Ascending aorta (tissue), 2 donors: ENCODE measurements at regions not wholly inside any gene's neighbourhood (a gene's known extent, or its start where the extent isn't known, plus 50 kb on each side); places are given as distances from the start of the nearest gene placed in this dataset.

Source experiments
- DNase-seq, 2 donors: peaks; one replicate each; pipeline ENCODE4 v3.0.0-alpha.2; 2019; ENCODE audit warnings: low spot score in 2 of 2
- H3K27ac ChIP-seq, 2 donors: fragments of 200-600 bp; sonication (generic); one replicate each; pipeline ENCODE4 v1.5.1; 2016 to 2017; ENCODE audit warnings: mild to moderate bottlenecking in 1 of 2
- H3K27me3 ChIP-seq: fragments of 200-600 bp; sonication (generic); one replicate; pipeline ENCODE4 v1.5.1; 2017
- H3K36me3 ChIP-seq, 2 donors: fragments of 200-600 bp; sonication (generic); one replicate each; pipeline ENCODE4 v1.5.1; 2016
- H3K4me1 ChIP-seq, 2 donors: fragments of 200-600 bp; sonication (generic); one replicate each; pipeline ENCODE4 v1.5.1; 2016 to 2017; ENCODE audit warnings: mild to moderate bottlenecking in 1 of 2
- H3K4me3 ChIP-seq, 2 donors: fragments of 200-600 bp; sonication (generic); one replicate each; pipeline ENCODE4 v1.5.1; 2016 to 2017; ENCODE audit warnings: mild to moderate bottlenecking in 1 of 2
- H3K9me3 ChIP-seq, 2 donors: fragments of 200-600 bp; sonication (generic); one replicate each; pipeline ENCODE4 v1.5.1; 2016
- CTCF ChIP-seq, 3 experiments: fragments of 200-600 bp in 2 of 3; fragments of 450-650 bp in 1 of 3; sonication (generic) in 2 of 3; IDR thresholded peaks; one replicate each; pipeline ENCODE4 v1.5.1; 2016 to 2019; ENCODE audit warnings: antibody characterized with exemption in 3 of 3, mild to moderate bottlenecking in 1 of 3, moderate library complexity in 1 of 3
- intact Hi-C: fragments of 100-400 bp; cut with DNase I; formaldehyde crosslinking; loops from one replicate; pipeline ENCODE4 v1.15.1; 2023

- intact Hi-C loops, result no loop called here
- Histone ChIP-seq H3K4me1 (no peaks in the 10 kb centered on the region), H3K27ac (no peak overlapping the region), H3K4me3 (no peak overlapping the region), H3K9me3 (no peaks in the 10 kb centered on the region), H3K36me3 (no peaks in the 10 kb centered on the region), H3K27me3 (no peaks in the 10 kb centered on the region)
- no peak for TF ChIP-seq CTCF (IDR thresholded peaks at IDR 0.05)
- no peak for DNase-seq
Measured at GRCh38 chr10:111439034-111439842, 362.4 kb downstream of the ADRA2A start.

- H3K27me3 ChIP-seq, result no peaks in the 10 kb centered on the region
- no peak overlapping the region for H3K27ac ChIP-seq
- no peak for TF ChIP-seq CTCF (IDR thresholded peaks at IDR 0.05)
- H3K4me1 ChIP-seq, result no peaks in the 10 kb centered on the region
- intact Hi-C loops, result no loop called here
- no peak for DNase-seq
- no peaks in the 10 kb centered on the region for H3K9me3 ChIP-seq
- H3K4me3 ChIP-seq, result no peak overlapping the region
- H3K36me3 ChIP-seq, result no peaks in the 10 kb centered on the region
Measured at GRCh38 chr10:111440501-111440900, 363.7 kb downstream of the ADRA2A start.

GRCh38 chr10:111445667-111446066 lies 368.8 kb downstream of the ADRA2A start:
- Histone ChIP-seq H3K4me3 (no peak overlapping the region), H3K27me3 (no peaks in the 10 kb centered on the region), H3K36me3 (no peaks in the 10 kb centered on the region), H3K4me1 (no peaks in the 10 kb centered on the region), H3K9me3 (no peaks in the 10 kb centered on the region), H3K27ac (no peak overlapping the region)
- no peak for TF ChIP-seq CTCF (IDR thresholded peaks at IDR 0.05)
- intact Hi-C loops, result no loop called here
- no peak for DNase-seq

- DNase-seq, result no peak
- no peaks in the 10 kb centered on the region for H3K4me1 ChIP-seq
- no peak for TF ChIP-seq CTCF (IDR thresholded peaks at IDR 0.05)
- H3K27me3 ChIP-seq, result no peaks in the 10 kb centered on the region
- intact Hi-C loops, result no loop called here
- H3K36me3 ChIP-seq, result no peaks in the 10 kb centered on the region
- no peak overlapping the region for H3K27ac ChIP-seq
- no peaks in the 10 kb centered on the region for H3K9me3 ChIP-seq
- H3K4me3 ChIP-seq, result no peak overlapping the region
Measured at GRCh38 chr10:111446966-111447365, 370.1 kb downstream of the ADRA2A start.

- H3K27ac ChIP-seq, result no peak overlapping the region
- H3K4me3 ChIP-seq, result no peak overlapping the region
- H3K27me3 ChIP-seq, result no peaks in the 10 kb centered on the region
- no peaks in the 10 kb centered on the region for H3K4me1 ChIP-seq
- H3K9me3 ChIP-seq, result no peaks in the 10 kb centered on the region
- no peak for TF ChIP-seq CTCF (IDR thresholded peaks at IDR 0.05)
- DNase-seq, result no peak
- intact Hi-C loops, result no loop called here
- H3K36me3 ChIP-seq, result no peaks in the 10 kb centered on the region
Measured at GRCh38 chr10:111452153-111452552, 375.3 kb downstream of the ADRA2A start.
